Bronchial epithelial cell (primary cell): ENCODE measurements at regions not wholly inside any gene's neighbourhood (a gene's known extent, or its start where the extent isn't known, plus 50 kb on each side); places are given as distances from the start of the nearest gene placed in this dataset.

ENCODE experiments used
- DNase-seq: peaks from one replicate; pipeline ENCODE4 v3.0.0-alpha.2; 2010; ENCODE audit warnings: low read depth
- FAIRE-seq: peaks from 2 replicates; lab custom pipeline; 2011; peaks lifted over from hg19 to GRCh38; lab: Jason Lieb, UNC
- H3K27me3 ChIP-seq: 2 replicates; pipeline ENCODE4 v1.5.1; 2011; ENCODE audit warnings: low read length; ENCODE audit not compliant: control insufficient read depth, insufficient read depth
- H3K36me3 ChIP-seq: 2 replicates; pipeline ENCODE4 v1.5.1; 2011; ENCODE audit warnings: low read length; ENCODE audit not compliant: control insufficient read depth, insufficient read depth
- H3K4me3 ChIP-seq: 2 replicates; pipeline ENCODE4 v1.5.1; 2011; ENCODE audit warnings: mild to moderate bottlenecking, low read depth, low read length, control low read depth
- CTCF ChIP-seq: IDR thresholded peaks from 2 replicates; pipeline ENCODE4 v1.5.1; 2011; ENCODE audit warnings: mild to moderate bottlenecking, moderate library complexity, low read length, control low read depth, inconsistent platforms; ENCODE audit not compliant: insufficient read depth, severe bottlenecking

DNA sequence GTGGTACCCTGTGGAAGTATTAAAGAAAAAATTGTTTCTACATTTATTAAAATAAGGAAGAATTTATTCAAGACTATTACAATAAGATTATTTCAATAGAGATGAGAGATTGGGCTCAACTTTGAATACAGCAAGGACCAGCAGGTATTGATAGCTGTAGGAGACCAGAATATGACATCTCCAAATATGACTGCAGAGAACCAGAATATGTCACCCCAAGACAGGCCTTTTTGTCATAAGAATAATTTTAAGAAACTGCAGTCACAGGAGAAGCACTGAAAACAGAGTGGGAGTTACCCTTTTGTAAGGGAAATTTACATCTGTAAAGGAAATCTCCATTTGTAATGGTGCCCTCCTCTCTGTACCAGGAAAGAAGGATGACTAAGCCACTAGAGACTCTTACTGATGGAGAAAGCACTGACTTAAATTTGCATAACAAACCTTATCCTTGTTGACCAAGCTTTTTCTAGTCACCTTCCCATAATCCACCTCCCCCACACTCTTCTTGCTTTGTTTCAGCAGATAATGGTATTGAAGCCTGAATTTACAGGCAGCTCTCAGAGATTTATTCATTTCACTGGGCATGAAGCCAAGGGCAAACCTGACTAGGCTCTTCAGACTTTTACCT lies 145.1 kb upstream of the RMP24 start:
- Histone ChIP-seq H3K36me3 (no peaks in the 10 kb centered on the region), H3K27me3 (no peaks in the 10 kb centered on the region), H3K4me3 (no peak overlapping the region)
- peak; percentile 86 for DNase-seq
- FAIRE-seq: no peak
- no peak for TF ChIP-seq CTCF

GRCh38 chr18:35827903-35828275 lies 144.6 kb upstream of the RMP24 start:
- Histone ChIP-seq H3K4me3 (no peak overlapping the region), H3K36me3 (no peaks in the 10 kb centered on the region), H3K27me3 (no peaks in the 10 kb centered on the region)
- FAIRE-seq: no peak
- DNase-seq: no peak
- TF ChIP-seq CTCF: no peak

GRCh38 chr18:35828591-35828990 lies 143.9 kb upstream of the RMP24 start:
- Histone ChIP-seq H3K27me3 (no peaks in the 10 kb centered on the region), H3K4me3 (no peak overlapping the region), H3K36me3 (no peaks in the 10 kb centered on the region)
- TF ChIP-seq CTCF: no peak
- no peak for FAIRE-seq
- no peak for DNase-seq

- no peak for TF ChIP-seq CTCF
- Histone ChIP-seq H3K4me3 (no peak overlapping the region), H3K27me3 (no peaks in the 10 kb centered on the region), H3K36me3 (no peaks in the 10 kb centered on the region)
- FAIRE-seq (no peak), DNase-seq (no peak)
These were observed 137.1 kb upstream of the RMP24 start for GRCh38 chr18:35835366-35835765.

- TF ChIP-seq CTCF: no peak
- no peak for DNase-seq
- Histone ChIP-seq H3K27me3 (no peaks in the 10 kb centered on the region), H3K4me3 (no peak overlapping the region), H3K36me3 (no peaks in the 10 kb centered on the region)
- no peak for FAIRE-seq
These were observed 136.6 kb upstream of the RMP24 start for GRCh38 chr18:35835833-35836232.

- no peak for FAIRE-seq
These were observed 135.5 kb upstream of the RMP24 start for GRCh38 chr18:35836932-35837331.

More at GRCh38 chr18:35836932-35837331, 135.5 kb upstream of the RMP24 start:
- DNase-seq: no peak
- Histone ChIP-seq H3K36me3 (no peaks in the 10 kb centered on the region), H3K27me3 (no peaks in the 10 kb centered on the region), H3K4me3 (no peak overlapping the region)
- no peak for TF ChIP-seq CTCF
